ENCODE measurements at regions not wholly inside any gene's neighbourhood (a gene's known extent, or its start where the extent isn't known, plus 50 kb on each side); places are given as distances from the start of the nearest gene placed in this dataset.
"Not testable (repeated sequence)": the region's sequence is repeated elsewhere in the genome, so short reads cannot be mapped to it uniquely, and the experiment has no call there.

DNA sequence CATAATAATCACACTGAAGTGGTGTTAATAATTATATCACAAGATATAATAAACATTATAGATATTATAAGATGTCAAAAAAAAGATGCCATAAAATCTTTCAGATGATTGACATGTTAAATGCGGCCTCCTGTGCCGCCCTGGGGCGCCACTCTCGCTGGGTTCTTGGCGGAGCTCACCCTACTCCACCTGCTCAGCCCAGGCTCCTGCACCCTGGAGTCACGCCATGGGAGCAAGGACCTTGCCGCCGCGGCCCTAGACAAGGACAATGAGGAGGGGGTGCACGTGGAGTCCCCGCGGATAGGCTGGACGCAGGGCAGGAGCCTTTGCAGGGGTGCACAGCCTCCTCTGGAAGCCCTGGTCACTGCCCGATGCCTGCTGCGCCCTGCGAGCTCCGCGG, 77.5 kb upstream of the ZNF337 start:
- TF ChIP-seq, protein P1, sequence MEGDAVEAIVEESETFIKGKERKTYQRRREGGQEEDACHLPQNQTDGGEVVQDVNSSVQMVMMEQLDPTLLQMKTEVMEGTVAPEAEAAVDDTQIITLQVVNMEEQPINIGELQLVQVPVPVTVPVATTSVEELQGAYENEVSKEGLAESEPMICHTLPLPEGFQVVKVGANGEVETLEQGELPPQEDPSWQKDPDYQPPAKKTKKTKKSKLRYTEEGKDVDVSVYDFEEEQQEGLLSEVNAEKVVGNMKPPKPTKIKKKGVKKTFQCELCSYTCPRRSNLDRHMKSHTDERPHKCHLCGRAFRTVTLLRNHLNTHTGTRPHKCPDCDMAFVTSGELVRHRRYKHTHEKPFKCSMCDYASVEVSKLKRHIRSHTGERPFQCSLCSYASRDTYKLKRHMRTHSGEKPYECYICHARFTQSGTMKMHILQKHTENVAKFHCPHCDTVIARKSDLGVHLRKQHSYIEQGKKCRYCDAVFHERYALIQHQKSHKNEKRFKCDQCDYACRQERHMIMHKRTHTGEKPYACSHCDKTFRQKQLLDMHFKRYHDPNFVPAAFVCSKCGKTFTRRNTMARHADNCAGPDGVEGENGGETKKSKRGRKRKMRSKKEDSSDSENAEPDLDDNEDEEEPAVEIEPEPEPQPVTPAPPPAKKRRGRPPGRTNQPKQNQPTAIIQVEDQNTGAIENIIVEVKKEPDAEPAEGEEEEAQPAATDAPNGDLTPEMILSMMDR (conservative IDR thresholded peaks at IDR 0.05; ENCODE audit: low read depth, low read length): not testable (repeated sequence)
- not testable (repeated sequence) for TF ChIP-seq EZH2 (IDR thresholded peaks at IDR 0.05; ENCODE audit: borderline replicate concordance, low read depth, low read length, poor library complexity, severe bottlenecking)
